ENCODE measurements at regions not wholly inside any gene's neighbourhood (a gene's known extent, or its start where the extent isn't known, plus 50 kb on each side); places are given as distances from the start of the nearest gene placed in this dataset.
"Not testable (repeated sequence)": the region's sequence is repeated elsewhere in the genome, so short reads cannot be mapped to it uniquely, and the experiment has no call there.

GRCh38 chr4:127256500-127256899 is 376.3 kb upstream of the INTU start:
- H3K9me3 ChIP-seq = no peaks in the 10 kb centered on the region
- in situ Hi-C loops (cut with MboI; ENCODE audit: low sequenced_read_pairs) = no loop called here
- no peak for DNase-seq (ENCODE audit: low spot score in 2 of 2)
- no peaks in the 10 kb centered on the region for H3K4me1 ChIP-seq
- H3K4me3 ChIP-seq = no peak overlapping the region
- H3K27me3 ChIP-seq (ENCODE audit: low read depth) = no peaks in the 10 kb centered on the region
- no peaks in the 10 kb centered on the region for H3K36me3 ChIP-seq (replicated peaks)

GRCh38 chr4:127261476-127261875 is 371.3 kb upstream of the INTU start:
- no peaks in the 10 kb centered on the region for H3K9me3 ChIP-seq
- H3K4me3 ChIP-seq = no peak overlapping the region
- DNase-seq (ENCODE audit: low spot score in 2 of 2) = no peak
- H3K36me3 ChIP-seq (replicated peaks) = no peaks in the 10 kb centered on the region
- no peaks in the 10 kb centered on the region for H3K27me3 ChIP-seq (ENCODE audit: low read depth)
- no peaks in the 10 kb centered on the region for H3K4me1 ChIP-seq
- in situ Hi-C loops (cut with MboI; ENCODE audit: low sequenced_read_pairs) = no loop called here

GRCh38 chr4:127268367-127268766 is 364.4 kb upstream of the INTU start:
- no peak overlapping the region for H3K4me3 ChIP-seq
- H3K4me1 ChIP-seq = no peaks in the 10 kb centered on the region
- no peaks in the 10 kb centered on the region for H3K9me3 ChIP-seq
- no peak for DNase-seq (ENCODE audit: low spot score in 2 of 2)
- H3K36me3 ChIP-seq (replicated peaks) = no peaks in the 10 kb centered on the region
- H3K27me3 ChIP-seq (ENCODE audit: low read depth) = no peaks in the 10 kb centered on the region
- in situ Hi-C loops (cut with MboI; ENCODE audit: low sequenced_read_pairs) = no loop called here

DNA sequence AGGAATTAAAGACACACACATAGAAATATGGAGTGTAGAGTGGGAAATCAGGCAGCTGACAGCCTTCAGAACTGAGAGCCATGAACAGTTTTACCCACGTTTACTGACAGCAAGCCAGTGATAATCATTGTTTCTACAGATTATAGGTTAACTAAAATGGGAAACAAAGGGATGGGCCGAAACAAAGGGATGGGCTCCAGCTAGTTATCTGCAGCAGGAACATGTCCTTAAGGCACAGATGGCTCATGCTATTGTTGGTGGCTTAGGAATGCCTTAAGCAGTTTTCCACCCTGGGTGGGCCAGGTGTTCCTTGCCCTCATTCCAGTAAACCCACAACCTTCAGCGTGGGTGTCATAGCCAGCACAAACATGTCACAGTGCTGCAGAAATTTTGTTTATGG is 355.7 kb upstream of the INTU start:
- H3K9me3 ChIP-seq; H3K36me3 ChIP-seq (replicated peaks); H3K4me1 ChIP-seq; DNase-seq (ENCODE audit: low spot score in 2 of 2); H3K27me3 ChIP-seq (ENCODE audit: low read depth); H3K4me3 ChIP-seq; in situ Hi-C loops (cut with MboI; ENCODE audit: low sequenced_read_pairs): not testable (repeated sequence)

GRCh38 chr4:127284236-127284635 is 348.5 kb upstream of the INTU start:
- in situ Hi-C loops (cut with MboI; ENCODE audit: low sequenced_read_pairs) = no loop called here
- no peaks in the 10 kb centered on the region for H3K36me3 ChIP-seq (replicated peaks)
- H3K9me3 ChIP-seq = no peaks in the 10 kb centered on the region
- H3K27me3 ChIP-seq (ENCODE audit: low read depth) = no peaks in the 10 kb centered on the region
- H3K4me1 ChIP-seq = no peaks in the 10 kb centered on the region
- H3K4me3 ChIP-seq = no peak overlapping the region
- DNase-seq (ENCODE audit: low spot score in 2 of 2) = no peak

DNA sequence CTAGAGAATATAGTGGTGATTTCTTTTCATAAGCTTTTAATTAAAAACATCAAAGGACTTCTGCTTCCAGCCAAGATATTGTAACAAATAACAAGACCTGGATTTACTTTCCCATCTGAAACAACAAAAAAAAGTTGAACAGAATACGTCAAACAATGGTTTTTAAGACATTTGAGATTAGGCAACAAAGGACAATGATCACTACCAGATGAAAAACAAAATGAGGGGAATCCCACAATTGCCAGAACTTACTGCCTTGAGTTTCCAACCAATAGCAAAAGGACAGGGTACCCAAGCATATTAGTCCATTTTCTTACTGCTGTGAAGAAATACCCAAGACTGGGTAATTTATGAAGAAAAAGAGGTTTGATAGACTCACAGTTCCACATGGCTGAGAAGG is 341.4 kb upstream of the INTU start:
- in situ Hi-C loops (cut with MboI; ENCODE audit: low sequenced_read_pairs) = no loop called here
- H3K36me3 ChIP-seq (replicated peaks) = no peaks in the 10 kb centered on the region
- H3K4me3 ChIP-seq = no peak overlapping the region
- H3K27me3 ChIP-seq (ENCODE audit: low read depth) = no peaks in the 10 kb centered on the region
- no peak for DNase-seq (ENCODE audit: low spot score in 2 of 2)
- peaks cover 9% of the 10 kb centered on the region for H3K9me3 ChIP-seq
- H3K4me1 ChIP-seq = no peaks in the 10 kb centered on the region

- H3K4me1 ChIP-seq = no peaks in the 10 kb centered on the region
- H3K27me3 ChIP-seq (ENCODE audit: low read depth) = no peaks in the 10 kb centered on the region
- H3K9me3 ChIP-seq = peaks cover 17% of the 10 kb centered on the region
- no peaks in the 10 kb centered on the region for H3K36me3 ChIP-seq (replicated peaks)
- no peak for DNase-seq (ENCODE audit: low spot score in 2 of 2)
- H3K4me3 ChIP-seq = no peak overlapping the region
- in situ Hi-C loops (cut with MboI; ENCODE audit: low sequenced_read_pairs) = no loop called here
Measured at GRCh38 chr4:127293496-127293895, 339.3 kb upstream of the INTU start.

- no peaks in the 10 kb centered on the region for H3K9me3 ChIP-seq
- DNase-seq (ENCODE audit: low spot score in 2 of 2) = no peak
- no peaks in the 10 kb centered on the region for H3K27me3 ChIP-seq (ENCODE audit: low read depth)
- in situ Hi-C loops (cut with MboI; ENCODE audit: low sequenced_read_pairs) = no loop called here
- no peaks in the 10 kb centered on the region for H3K36me3 ChIP-seq (replicated peaks)
- no peak overlapping the region for H3K4me3 ChIP-seq
- no peaks in the 10 kb centered on the region for H3K4me1 ChIP-seq
Measured at GRCh38 chr4:127304356-127304755, 328.4 kb upstream of the INTU start.

DNA sequence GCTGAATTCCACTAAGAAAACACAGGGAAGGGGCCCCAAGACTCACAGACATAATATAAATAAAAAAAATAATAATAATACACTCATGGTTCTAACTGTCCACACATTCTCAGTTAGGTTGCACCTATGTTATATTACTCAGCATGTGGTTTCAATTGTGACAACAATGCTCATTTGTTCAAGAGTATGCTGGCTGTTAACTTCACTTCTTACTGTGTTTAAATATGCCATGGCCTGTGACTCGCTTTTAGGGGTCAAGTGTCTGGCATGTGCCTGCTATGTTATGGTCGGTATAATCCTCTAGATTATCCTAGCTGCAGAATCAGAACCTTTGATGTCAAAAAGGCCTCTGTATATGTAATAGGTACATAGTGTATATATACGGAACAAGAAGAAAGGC is 324.8 kb upstream of the INTU start:
- no peak for DNase-seq (ENCODE audit: low spot score in 2 of 2)
- Histone ChIP-seq H3K4me1 (no peaks in the 10 kb centered on the region), H3K36me3 (replicated peaks) (no peaks in the 10 kb centered on the region), H3K4me3 (no peak overlapping the region), H3K9me3 (peaks cover 2% of the 10 kb centered on the region; the same call in 1 of the 2 replicates), H3K27me3 (ENCODE audit: low read depth) (no peaks in the 10 kb centered on the region)
- in situ Hi-C loops (cut with MboI; ENCODE audit: low sequenced_read_pairs) = no loop called here

GRCh38 chr4:127309369-127310102 is 323.2 kb upstream of the INTU start:
- Histone ChIP-seq H3K27me3 (ENCODE audit: low read depth) (no peaks in the 10 kb centered on the region), H3K9me3 (peaks cover 5% of the 10 kb centered on the region; the same call in 1 of the 2 replicates), H3K36me3 (replicated peaks) (no peaks in the 10 kb centered on the region), H3K4me3 (no peak overlapping the region), H3K4me1 (no peaks in the 10 kb centered on the region)
- peak in 1 of 2 experiments; percentile 14 for DNase-seq (ENCODE audit: low spot score in 2 of 2)
- in situ Hi-C loops (cut with MboI; ENCODE audit: low sequenced_read_pairs) = no loop called here

GRCh38 chr4:127311371-127311770 is 321.4 kb upstream of the INTU start:
- DNase-seq (ENCODE audit: low spot score in 2 of 2) = no peak
- H3K4me1 ChIP-seq = no peaks in the 10 kb centered on the region
- H3K9me3 ChIP-seq = peaks cover 5% of the 10 kb centered on the region; the same call in 1 of the 2 replicates
- H3K4me3 ChIP-seq = no peak overlapping the region
- H3K27me3 ChIP-seq (ENCODE audit: low read depth) = no peaks in the 10 kb centered on the region
- H3K36me3 ChIP-seq (replicated peaks) = no peaks in the 10 kb centered on the region
- in situ Hi-C loops (cut with MboI; ENCODE audit: low sequenced_read_pairs) = no loop called here

DNA sequence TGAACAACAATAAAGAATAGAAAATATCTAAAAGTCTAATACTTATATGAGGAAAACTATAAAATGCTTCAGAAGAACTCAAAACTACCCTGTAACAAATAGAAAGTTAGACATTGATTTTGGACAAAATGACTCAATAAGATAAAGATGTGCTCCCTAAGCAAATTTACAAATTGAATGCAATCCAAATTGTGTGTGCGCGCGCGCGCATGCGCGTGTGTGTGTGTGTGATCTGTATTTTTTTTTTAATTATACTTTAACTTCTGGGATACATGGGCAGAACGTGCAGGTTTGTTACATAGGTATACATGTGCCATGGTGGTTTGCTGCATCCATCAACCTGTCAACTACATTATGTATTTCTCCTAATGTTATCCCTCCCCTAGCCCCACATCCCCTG is 320.8 kb upstream of the INTU start:
- H3K9me3 ChIP-seq = peaks cover 5% of the 10 kb centered on the region; the same call in 1 of the 2 replicates
- no peaks in the 10 kb centered on the region for H3K27me3 ChIP-seq (ENCODE audit: low read depth)
- no peaks in the 10 kb centered on the region for H3K36me3 ChIP-seq (replicated peaks)
- H3K4me1 ChIP-seq = no peaks in the 10 kb centered on the region
- no peak for DNase-seq (ENCODE audit: low spot score in 2 of 2)
- in situ Hi-C loops (cut with MboI; ENCODE audit: low sequenced_read_pairs) = no loop called here
- H3K4me3 ChIP-seq = no peak overlapping the region

- Histone ChIP-seq H3K27me3 (ENCODE audit: low read depth) (no peaks in the 10 kb centered on the region), H3K4me3 (no peak overlapping the region), H3K4me1 (no peaks in the 10 kb centered on the region), H3K36me3 (replicated peaks) (no peaks in the 10 kb centered on the region), H3K9me3 (peaks cover 5% of the 10 kb centered on the region; the same call in 1 of the 2 replicates)
- in situ Hi-C loops (cut with MboI; ENCODE audit: low sequenced_read_pairs) = no loop called here
- DNase-seq (ENCODE audit: low spot score in 2 of 2) = no peak
Measured at GRCh38 chr4:127313767-127314166, 319.0 kb upstream of the INTU start.

DNA sequence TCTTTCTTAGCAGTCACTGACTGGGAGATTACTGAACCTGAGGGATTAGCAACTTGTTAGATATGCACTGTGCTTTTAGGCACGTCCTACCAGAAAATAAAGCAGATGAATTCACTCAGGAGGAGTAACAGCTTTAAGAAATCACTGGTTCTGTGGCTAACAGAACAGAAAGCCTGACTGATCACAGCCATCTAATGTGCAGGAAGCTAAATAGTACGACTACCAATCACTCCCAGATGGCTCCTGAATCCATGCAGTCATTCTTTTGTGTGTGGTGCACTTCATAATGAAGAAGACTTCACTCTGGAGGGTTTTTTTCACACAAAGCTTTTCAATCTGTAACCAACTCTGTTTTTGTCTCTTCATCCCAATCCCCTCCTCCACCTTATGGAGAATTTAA is 305.3 kb upstream of the INTU start:
- Histone ChIP-seq H3K4me1 (peaks cover 3% of the 10 kb centered on the region; the same call in 1 of the 2 replicates), H3K27me3 (ENCODE audit: low read depth) (no peaks in the 10 kb centered on the region), H3K4me3 (no peak overlapping the region), H3K9me3 (no peaks in the 10 kb centered on the region), H3K36me3 (replicated peaks) (no peaks in the 10 kb centered on the region)
- in situ Hi-C loops (cut with MboI; ENCODE audit: low sequenced_read_pairs) = no loop called here
- peak in 1 of 2 experiments; percentile 13 for DNase-seq (ENCODE audit: low spot score in 2 of 2)
